GM18907 (cell line): ENCODE measurements at regions not wholly inside any gene's neighbourhood (a gene's known extent, or its start where the extent isn't known, plus 50 kb on each side); places are given as distances from the start of the nearest gene placed in this dataset.
"Not testable (repeated sequence)": the region's sequence is repeated elsewhere in the genome, so short reads cannot be mapped to it uniquely, and the experiment has no call there.

ENCODE experiments used
- ATAC-seq: cut with Tn5 transposase; IDR thresholded peaks from one replicate; pipeline ENCODE4 v1.9.1; 2021; ENCODE audit warnings: mild to moderate bottlenecking, moderate library complexity; ENCODE audit not compliant: unreplicated experiment

DNA sequence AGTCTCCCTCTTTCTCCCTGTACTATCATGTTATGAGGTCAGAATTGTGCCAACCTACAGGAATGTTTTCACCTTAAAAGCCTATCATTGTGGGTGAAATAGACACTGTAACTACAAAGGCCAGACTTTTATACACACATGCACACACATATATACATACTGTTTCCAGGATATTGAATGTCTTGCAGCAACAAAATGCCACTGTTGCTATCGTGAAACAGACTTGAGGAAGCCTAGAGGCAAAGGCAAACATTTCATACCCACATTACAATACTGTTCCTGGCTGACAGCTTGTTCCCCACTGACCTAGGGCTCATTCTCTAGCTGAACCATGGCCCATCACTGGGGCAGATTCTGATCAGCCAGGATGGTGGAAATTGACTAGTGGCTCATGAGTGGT lies 125.1 kb upstream of the DUSP10 start:
- ATAC-seq, result no peak

DNA sequence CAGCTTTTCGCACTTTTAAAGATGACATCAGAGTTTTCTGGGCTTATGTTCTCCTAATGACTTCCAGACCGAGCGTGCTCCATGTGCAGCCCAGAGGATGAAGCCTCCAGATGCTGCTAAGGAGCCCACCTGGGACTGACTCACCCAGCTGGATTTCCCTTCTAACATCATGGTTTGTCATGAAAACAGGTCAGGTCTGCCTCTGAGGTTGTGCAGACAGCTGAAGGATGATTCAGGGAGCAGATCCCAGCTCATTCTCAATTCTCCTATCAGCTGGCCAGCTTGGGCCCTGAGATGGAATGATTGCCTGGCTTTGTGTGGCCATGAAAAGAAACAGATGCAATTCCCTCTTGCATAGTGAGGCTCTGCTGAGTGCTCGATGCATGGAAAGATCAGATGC lies 123.9 kb upstream of the DUSP10 start:
- ATAC-seq, result no peak

DNA sequence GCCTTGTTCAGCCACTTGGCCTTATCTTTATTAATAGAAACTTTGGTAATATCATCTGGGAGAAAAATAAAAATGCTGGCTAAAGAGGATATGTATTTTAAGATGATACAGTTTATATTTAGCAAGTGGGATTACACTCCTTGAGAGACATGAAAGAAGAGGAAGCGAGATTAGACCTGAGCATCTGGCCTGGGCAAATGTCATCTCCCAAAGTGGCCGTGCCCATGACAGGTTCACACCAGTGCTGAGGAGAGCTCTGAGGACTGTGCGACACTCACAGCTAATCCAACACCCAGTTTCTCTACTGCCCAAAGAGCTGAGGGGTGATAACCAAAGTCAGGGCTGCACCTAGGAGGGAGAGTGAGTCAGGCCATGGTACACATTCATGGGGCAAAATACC lies 121.7 kb upstream of the DUSP10 start:
- no peak for ATAC-seq

DNA sequence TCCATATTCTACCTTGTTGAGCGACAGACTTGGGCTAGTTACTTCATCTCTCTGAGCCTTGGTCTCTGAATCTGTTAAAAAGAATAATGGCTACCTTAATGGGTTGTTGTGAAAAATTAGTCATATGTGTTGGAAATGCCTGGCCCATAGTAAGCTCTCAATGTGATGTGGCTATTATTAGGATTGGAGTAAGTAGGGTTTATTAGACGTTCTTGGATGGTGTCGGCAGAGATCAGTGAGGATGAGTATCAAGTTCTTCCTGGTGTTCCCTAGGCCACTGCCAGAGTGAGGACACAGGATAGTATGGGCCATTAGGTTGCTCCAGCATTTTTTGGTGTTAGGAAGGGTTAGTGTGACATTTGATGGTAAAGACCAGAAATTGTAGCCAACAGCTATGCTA lies 121.1 kb upstream of the DUSP10 start:
- no peak for ATAC-seq

DNA sequence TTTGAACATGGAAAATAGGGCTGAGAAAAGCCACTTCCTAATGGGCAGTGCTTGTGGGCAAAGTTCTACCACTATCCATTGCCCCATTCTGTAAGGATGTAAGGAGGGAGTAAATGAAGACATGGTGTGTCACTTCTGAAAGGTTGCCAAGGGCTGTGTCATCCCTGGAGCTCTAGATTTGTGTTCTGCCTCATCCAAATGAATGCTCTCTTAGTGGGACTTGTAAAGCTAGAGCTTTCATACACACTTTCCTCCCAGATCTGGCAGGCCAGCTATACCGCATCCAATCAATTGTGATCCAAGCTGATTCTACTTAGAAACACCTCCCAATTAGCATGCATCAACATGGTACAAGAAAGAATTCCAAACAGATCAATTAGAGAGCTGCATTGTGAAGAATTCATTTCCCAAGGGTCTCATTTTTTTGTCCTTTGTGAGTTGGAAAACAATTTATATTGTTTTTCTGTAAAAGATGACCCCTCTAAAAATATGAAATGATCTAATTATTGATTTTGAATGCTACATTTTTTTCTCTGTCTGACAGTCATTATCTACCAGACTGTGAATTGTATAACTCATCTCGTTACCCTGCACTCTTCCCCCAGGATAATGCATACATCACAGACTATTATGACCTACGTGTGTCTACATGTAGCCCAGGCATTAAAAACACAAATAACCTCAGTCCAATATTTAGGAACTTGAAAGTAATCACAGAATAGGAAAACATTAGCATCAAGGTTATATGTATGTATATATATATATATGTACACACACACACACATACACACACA lies 117.1 kb upstream of the DUSP10 start:
- no peak for ATAC-seq

DNA sequence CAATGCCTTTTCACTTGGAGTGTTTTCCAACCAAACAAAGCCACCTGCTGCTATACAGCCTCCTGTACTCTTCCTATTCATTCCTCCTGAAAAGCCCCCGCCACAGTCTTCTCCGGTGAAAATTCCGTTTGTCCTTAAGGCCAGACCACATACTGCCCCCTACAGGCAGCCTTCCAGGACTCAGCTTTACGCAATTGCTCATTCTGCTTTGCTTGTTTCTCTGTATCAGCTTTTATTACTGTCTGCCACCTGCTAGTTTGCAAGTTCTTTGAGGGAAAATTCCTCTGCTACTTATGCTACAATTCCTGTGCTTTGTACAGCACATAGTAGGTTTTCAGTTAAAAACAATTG lies 115.2 kb upstream of the DUSP10 start:
- not testable (repeated sequence) for ATAC-seq

DNA sequence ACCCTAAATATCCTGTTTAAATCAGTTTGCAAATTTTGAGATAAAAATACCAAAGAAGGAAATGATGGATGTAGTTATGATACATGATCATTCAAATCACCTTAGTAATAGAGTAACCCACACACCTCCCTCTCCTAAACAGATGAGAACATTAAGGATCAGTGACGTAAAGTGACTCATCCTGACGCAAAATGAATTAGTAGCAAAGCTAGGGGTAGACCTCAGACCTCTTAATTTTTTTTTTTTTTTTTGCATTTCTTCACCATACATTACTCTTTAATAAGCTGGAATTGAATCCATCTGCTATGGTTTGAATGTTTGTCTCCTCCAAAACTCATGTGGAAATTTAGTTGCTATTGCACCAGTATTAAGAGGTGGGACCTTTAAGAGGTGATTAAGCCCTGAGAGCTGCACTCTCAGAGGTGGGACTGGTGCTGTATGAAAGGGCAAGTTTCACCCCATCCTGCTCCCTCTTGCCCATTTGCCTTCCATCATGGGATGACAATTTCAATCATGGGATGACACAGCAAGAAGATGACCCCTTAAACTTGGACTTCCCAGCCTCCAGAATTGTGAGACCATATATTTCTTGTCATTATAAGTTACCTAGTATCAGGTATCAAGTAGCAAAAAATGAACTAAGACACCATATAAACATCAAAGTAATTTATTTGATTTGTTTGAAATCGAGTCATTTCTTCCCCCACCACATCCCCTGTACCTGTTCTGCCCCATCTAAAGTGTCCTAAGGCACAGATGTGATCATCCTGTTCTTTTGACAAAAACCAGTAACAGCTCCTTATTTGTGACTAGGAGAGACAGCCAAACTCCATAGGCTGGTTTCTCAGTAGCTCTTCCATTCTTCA lies 114.6 kb upstream of the DUSP10 start:
- no peak for ATAC-seq

DNA sequence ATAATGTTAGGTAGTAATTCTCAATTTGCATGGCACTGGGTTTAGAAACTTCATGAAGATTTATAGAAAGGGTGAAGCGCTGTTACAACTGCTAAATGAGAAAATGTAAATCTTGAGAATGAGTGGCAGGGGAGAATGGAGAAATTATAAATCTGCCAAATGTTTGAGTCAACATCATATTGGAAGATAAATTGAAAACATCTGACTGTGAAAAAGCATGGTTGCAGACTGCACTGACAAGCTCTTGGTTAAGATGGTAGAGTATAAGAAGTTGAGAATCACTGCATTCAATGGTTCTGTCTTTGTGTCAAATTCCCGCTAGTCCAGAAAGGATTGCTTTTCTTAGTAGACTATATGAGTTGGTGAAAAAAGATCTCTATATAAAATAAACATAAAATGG lies 113.3 kb upstream of the DUSP10 start:
- no peak for ATAC-seq

DNA sequence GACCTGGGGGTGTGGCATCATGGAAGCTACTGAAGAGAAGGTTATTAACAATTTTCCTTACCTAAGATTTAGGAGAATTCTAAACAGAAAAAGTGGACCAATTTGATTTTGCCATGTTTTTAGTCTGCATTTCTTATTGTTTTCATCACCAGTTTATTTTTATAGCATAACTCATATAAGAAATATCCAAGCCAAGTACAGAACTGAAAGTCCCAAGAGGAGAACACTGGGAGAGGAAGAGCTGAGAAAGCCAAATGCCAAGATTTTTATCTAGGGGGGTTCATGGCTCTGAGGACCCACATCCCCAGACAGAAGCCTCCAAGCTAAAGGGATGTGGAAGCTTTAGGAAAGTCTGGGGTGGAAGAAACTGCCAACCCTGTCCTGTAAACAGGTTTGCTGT lies 109.4 kb upstream of the DUSP10 start:
- no peak for ATAC-seq

DNA sequence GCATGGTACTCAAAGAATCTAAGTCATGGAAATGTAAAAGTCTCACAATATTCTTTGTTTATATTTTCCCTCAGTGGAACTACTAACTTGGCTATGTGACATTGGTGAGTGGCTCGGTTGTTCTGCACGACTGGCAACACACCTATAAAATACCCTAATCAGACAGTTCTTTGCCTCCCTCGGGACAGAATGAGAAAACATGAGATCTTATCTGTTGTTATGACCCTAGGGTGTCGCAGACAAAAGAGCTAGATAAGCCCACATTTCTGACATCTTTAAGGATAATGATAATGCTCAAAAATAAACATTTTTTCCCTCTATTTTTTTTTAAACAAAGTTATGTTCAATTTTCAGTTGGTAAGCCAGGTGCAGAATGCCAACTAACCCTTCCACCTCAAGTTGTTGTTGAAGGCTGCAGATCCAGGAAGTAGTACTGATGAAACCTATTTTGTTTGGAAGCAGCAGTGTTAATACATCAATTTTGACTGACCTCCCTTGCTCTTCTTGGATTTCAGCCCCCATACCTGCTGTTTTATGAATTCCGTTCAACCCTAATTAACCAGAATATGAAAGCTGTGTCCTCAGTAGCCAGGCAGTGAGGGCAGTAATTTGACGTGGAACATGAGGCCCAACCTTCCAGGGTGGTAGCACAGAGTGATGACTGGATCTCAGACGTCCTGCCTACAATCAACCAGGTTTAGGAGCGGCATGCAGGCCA lies 108.7 kb upstream of the DUSP10 start:
- ATAC-seq, result no peak

DNA sequence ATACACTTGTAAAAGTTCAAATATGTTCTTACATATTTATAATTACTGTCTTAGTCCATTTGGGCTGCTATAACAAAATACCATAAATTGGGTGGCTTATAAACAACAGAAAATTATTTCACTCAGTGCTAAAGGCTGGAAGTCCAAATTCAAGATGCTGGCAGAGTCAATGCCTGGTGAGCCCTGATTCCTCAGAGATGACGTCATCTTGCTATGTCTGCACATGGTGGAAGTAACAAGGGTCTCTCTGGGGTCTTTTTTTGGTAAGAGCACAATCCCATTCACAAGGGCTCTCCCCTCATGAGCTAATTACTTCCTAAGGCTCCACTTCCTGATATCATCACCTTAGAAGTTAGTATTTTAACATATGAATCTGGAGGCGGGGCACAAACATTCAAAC lies 108.0 kb upstream of the DUSP10 start:
- no peak for ATAC-seq

DNA sequence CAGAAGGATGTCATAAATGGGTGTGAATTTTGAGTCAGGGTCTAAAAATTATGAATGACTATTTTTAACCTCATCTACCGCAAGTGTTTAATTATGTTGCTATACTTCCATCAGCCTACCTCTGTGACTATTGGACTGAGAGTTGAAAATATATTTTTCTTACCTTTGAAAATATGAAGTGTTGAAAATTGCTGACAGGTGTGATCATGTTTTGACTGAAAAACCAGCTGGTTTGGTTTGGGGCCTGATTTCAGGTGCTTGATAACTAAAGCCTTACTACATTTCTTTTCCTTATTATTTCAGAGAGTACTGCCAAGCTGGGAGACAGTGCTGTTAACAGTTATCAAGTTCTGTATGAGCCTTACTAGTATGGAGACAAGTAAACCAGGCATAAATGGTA lies 107.2 kb upstream of the DUSP10 start:
- ATAC-seq, result no peak

DNA sequence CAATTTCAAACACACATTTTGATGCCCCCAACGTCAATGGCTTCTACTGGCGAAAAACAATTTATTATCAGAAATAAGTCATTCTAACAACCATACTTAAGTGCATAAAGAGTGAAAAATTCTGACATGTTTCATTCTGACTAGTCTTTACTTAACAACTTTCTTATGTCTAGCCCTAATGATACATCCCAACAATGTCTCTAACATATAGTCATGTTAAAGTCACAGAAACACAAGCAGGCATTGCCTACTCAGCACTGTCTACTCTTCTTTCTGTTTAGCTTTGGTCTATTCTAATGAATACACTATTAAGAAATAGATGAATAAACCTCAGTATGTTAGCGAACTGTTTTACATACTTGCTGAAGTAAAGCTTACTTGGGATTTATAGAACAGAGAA lies 105.8 kb upstream of the DUSP10 start:
- no peak for ATAC-seq

DNA sequence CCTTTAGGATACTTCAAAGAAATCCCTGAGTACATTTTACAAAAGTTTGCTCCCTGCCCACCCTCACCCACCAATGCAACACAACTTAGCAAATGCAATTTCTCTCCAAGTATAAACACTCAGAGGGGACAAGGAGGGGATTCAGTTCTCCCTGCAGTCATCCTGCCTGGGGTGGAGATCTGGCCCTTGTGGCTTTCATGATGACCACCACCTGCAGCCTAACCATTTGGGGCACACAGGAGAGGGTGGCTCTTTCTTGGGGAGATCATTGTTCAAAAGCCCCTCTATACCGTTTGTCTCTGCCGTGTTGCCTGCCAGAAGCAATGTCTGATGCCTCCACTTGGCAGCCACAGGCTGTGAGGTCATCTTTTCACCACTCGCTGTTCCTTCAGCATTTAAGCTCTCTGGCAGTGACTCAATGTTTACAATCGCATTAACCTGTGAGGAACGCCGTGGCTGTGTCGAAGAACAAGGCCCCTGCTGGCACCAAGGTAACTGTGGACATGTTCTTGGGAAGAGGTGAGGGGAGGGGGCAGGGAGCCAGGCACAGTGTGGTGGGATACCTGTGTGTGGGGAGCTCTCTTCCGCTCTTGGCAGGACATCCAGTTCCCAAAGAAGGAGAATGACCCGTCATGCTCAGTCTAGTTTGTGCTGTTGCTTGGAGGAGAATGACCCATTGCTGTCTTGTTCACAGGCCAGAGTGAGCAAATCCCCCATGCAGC lies 103.9 kb upstream of the DUSP10 start:
- no peak for ATAC-seq

DNA sequence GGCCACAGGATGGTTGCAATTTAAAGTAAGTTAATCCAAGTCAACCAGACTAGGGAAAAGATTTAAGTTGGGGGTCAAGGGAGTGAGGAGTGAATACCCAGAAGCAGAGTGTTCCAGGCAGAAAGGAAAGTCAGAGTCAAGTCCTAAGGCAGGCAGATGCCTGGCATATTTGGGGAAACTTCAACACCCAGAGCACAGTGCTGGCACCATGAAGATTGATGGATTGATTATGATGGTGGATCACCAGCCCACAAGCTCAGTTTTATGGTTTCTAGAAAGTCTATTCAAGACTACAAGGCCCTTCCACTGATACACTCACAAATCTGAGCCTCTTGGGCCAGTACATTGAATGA lies 100.1 kb upstream of the DUSP10 start:
- ATAC-seq, result no peak

DNA sequence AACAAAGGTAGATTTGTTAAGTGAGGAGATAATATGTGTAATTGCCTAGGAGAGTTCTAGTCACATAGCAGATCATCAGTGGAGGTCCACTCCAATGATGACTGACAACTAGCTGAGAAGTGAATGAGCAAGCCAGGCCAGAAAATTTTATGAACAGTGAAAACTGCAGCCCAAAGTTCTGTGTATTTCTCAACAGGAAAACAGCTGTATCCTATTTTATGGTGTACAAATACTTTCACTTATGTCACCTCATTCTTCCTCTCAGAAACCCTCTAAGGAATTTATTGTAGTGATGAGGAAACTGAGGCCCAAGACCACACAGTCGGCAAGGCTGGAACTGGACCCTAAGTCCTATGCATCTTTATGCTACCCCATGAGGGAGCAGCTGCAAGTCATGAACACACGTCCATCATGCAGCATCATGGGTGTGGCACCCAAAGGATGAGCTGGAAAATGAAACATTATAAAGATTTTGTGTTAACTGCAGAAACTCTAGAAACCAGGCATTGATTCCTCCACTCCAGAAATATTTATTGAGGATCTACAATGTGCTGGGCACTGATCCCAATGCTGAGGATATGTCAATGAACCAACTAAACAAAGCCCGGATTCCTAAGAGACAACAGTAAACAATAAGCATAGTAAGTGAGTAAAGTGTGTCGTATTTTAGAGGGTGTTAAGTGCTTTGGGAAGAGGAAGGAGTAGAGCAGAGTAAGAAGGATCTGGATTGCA lies 99.5 kb upstream of the DUSP10 start:
- ATAC-seq, result no peak

DNA sequence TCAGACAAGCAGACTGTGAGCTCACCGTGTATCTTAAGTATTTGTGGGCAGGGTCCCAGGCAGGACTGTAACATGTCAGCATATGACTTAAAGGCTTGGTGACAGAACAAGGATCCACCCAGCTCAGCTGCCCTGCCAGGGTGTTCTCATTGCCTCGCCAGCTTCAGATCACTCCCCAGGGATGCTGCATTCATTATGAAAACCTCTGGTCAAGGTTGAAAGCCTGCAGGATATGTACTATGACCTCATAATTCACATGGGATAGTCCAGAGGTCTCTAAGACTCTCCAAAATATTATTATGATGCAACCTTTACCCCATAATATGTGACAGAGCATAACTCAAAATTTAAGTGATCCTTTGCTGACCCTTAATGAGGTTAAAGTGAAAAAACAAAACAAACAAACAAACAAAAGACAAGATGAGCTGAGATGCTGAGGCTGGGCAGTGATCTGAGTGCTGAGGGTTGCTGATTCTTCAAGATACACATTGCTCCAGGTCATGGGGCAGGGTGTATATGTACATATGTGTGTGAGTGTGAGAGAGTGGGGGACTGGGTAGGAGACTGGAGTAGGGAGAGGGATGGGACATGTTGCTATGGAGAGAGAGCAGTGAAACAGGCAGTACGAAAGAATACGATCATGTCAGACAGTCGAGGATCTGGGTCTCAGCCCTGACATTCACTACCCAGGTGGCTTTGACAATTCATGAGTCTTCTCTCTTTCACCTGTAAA lies 98.8 kb upstream of the DUSP10 start:
- ATAC-seq, result peak; percentile 60

DNA sequence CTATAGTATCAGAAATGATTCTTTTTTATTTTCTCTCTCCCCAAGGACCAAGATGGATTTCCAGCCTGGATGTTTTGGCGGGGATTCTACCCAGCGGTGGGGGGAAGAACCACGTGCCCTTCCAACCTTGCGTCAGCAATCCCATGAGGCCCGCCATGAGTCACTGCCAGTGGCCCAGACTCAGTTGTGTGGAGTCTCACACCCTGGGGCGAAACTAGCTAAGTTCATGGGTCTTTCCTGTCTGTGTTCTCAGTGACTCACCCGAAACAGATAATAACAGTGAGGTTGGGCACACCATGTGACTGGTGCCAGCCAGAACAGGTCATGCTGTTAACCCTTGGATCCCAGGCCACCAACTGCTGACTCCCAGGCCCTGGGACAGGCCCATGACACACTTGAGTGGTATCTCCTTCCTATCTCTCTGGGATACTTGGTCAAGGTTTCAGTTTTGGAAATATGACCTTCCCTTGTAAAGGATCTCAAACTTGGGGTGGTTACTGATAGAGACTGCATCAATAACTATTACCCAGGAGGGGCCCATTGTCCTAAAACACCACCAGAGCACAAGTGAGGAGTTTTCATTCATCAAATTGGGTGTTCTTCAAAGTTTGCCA lies 98.0 kb upstream of the DUSP10 start:
- peak; percentile 91 for ATAC-seq

DNA sequence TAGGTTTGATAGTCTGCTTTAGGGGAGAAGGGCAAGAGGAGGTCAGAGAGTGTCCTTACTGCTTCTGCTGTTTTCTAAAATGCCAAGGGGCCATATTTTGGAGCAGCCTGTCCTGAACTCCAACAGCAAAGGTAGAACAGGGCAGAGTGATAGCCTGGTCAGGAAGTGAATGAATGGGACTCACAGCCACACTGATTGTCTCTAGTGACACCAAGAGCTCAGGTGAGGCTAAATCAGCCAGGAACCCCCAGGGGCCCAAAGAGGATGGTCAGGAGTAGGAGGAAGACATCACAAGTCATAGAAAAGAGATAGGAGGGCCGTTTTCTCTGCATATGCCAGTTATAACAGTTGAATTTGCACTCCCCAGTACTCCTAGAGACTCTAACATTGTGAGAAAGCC lies 97.4 kb upstream of the DUSP10 start:
- ATAC-seq, result peak; percentile 25
